GM23338 (cell line): ENCODE measurements at regions not wholly inside any gene's neighbourhood (a gene's known extent, or its start where the extent isn't known, plus 50 kb on each side); places are given as distances from the start of the nearest gene placed in this dataset.

Experiments used
- CTCF ChIP-seq, 2 experiments: fragments of 200-600 bp in 1 of 2; sonication (generic) in 1 of 2; conservative IDR thresholded peaks; 2 replicates each; pipeline versions ENCODE4 v1.5.1 to v1.6.1; 2016 to 2017; ENCODE audit warnings: antibody characterized with exemption in 2 of 2, low read depth in 2 of 2, mild to moderate bottlenecking in 2 of 2, moderate library complexity in 1 of 2
- EZH2 ChIP-seq: fragments of 200-600 bp; sonication (generic); IDR thresholded peaks from one replicate; pipeline ENCODE4 v1.8.0; 2017; ENCODE audit warnings: antibody characterized with exemption, mild to moderate bottlenecking, low read depth; ENCODE audit not compliant: unreplicated experiment
- EZH2phosphoT487 ChIP-seq: fragments of 200-600 bp; sonication (generic); IDR thresholded peaks from one replicate; pipeline ENCODE4 v1.8.1; 2018; ENCODE audit warnings: antibody characterized with exemption; ENCODE audit not compliant: unreplicated experiment
- NANOG ChIP-seq: IDR thresholded peaks from 2 replicates; pipeline ENCODE4 v1.6.1; 2016; ENCODE audit warnings: antibody characterized with exemption, borderline replicate concordance
- POLR2AphosphoS5 ChIP-seq: IDR thresholded peaks from 2 replicates; pipeline ENCODE4 v1.6.1; 2016; ENCODE audit warnings: antibody characterized with exemption, low read depth
- REST ChIP-seq: IDR thresholded peaks from one replicate; pipeline ENCODE4 v1.6.1; 2018; ENCODE audit warnings: antibody characterized with exemption; ENCODE audit not compliant: unreplicated experiment
- STAT1 ChIP-seq: IDR thresholded peaks from one replicate; pipeline ENCODE4 v1.6.1; 2016; ENCODE audit warnings: antibody characterized with exemption; ENCODE audit not compliant: unreplicated experiment
- ZNF331 ChIP-seq: fragments of 250-450 bp; sonication (Bioruptor Pico); IDR thresholded peaks from 2 replicates; pipeline ENCODE4 v1.5.0; 2020; ENCODE audit warnings: low read depth, mild to moderate bottlenecking, moderate library complexity

GRCh38 chr1:109834951-109835350 lies 71.2 kb upstream of the EPS8L3 start:
- no peak for TF ChIP-seq CTCF (conservative IDR thresholded peaks at IDR 0.05; ENCODE audit: low read depth in 2 of 2)
- no peak for TF ChIP-seq EZH2phosphoT487
- no peak for TF ChIP-seq POLR2AphosphoS5
- no peak for TF ChIP-seq EZH2
- TF ChIP-seq ZNF331, result no peak
- TF ChIP-seq REST, result no peak
- no peak for TF ChIP-seq STAT1
- no peak for TF ChIP-seq NANOG
